SK-N-SH (cell line): ENCODE measurements at regions not wholly inside any gene's neighbourhood (a gene's known extent, or its start where the extent isn't known, plus 50 kb on each side); places are given as distances from the start of the nearest gene placed in this dataset.

Source experiments
- CTCF ChIA-PET: fragments of 300-600, 350-600 bp; formaldehyde crosslinking; extraction: SDS; loops from one replicate; lab custom pipeline; 2021; lab: Yijun Ruan, JAX
- POLR2A ChIA-PET: fragments of 350-600 bp; sonication (Branson Sonifier 250); formaldehyde crosslinking; extraction: SDS; loops from one replicate; lab custom pipeline; 2020; ENCODE audit warnings: antibody characterized with exemption, inconsistent platforms; lab: Yijun Ruan, JAX
- DNase-seq: peaks from one replicate; pipeline ENCODE4 v3.0.0; 2012
- H2AFZ ChIP-seq: fragments of 200-600 bp; sonication (generic); 2 replicates; pipeline ENCODE4 v1.8.1; 2016; ENCODE audit warnings: antibody characterized with exemption, mild to moderate bottlenecking, low read depth
- H3F3A ChIP-seq: fragments of 200-600 bp; sonication (generic); replicated peaks from 2 replicates; pipeline ENCODE3; 2016; ENCODE audit warnings: antibody characterized with exemption, mild to moderate bottlenecking; ENCODE audit not compliant: insufficient read depth
- H3K27ac ChIP-seq, 2 experiments: fragments of 200-500 bp in 1 of 2; fragments of 200-600 bp in 1 of 2; sonication (Bioruptor generic) in 1 of 2; sonication (generic), shearing (Covaris generic) in 1 of 2; 2 replicates each; pipeline versions ENCODE4 v1.5.1 to v1.6.1; 2014 to 2016; ENCODE audit warnings: low read depth in 2 of 2, inconsistent platforms in 1 of 2, low read length in 1 of 2, mild to moderate bottlenecking in 1 of 2, mixed read lengths in 1 of 2
- H3K27me3 ChIP-seq: fragments of 200-600 bp; sonication (generic), shearing (Covaris generic); 2 replicates; pipeline ENCODE4 v1.6.1; 2016; ENCODE audit warnings: mixed run types; ENCODE audit not compliant: insufficient read depth
- H3K36me3 ChIP-seq, 2 experiments: fragments of 200-500 bp in 1 of 2; fragments of 200-600 bp in 1 of 2; sonication (Bioruptor generic) in 1 of 2; sonication (generic) in 1 of 2; replicated peaks in 1 of 2; 2 replicates each; pipeline versions ENCODE3 to v1.5.1; 2014 to 2016; ENCODE audit warnings: low read length in 1 of 2, mild to moderate bottlenecking in 1 of 2; ENCODE audit not compliant: insufficient read depth in 2 of 2, control insufficient read depth in 1 of 2
- H3K4me1 ChIP-seq, 2 experiments: fragments of 200-500 bp in 1 of 2; fragments of 200-600 bp in 1 of 2; sonication (Bioruptor generic) in 1 of 2; sonication (generic), shearing (Covaris generic) in 1 of 2; 2 replicates each; pipeline versions ENCODE4 v1.5.1 to v1.6.1; 2014 to 2016; ENCODE audit warnings: low read depth in 1 of 2, low read length in 1 of 2, mixed run types in 1 of 2; ENCODE audit not compliant: insufficient read depth in 2 of 2, control insufficient read depth in 1 of 2
- H3K4me2 ChIP-seq: fragments of 200-600 bp; sonication (generic), shearing (Covaris generic); 2 replicates; pipeline ENCODE4 v1.6.1; 2017; ENCODE audit warnings: mixed run types
- H3K4me3 ChIP-seq, 2 experiments: fragments of 200-500 bp in 1 of 2; fragments of 200-600 bp in 1 of 2; sonication (Bioruptor generic) in 1 of 2; sonication (generic), shearing (Covaris generic) in 1 of 2; 2 replicates each; pipeline versions ENCODE4 v1.5.1 to v1.8.1; 2014 to 2016; ENCODE audit warnings: low read depth in 2 of 2, inconsistent platforms in 1 of 2, low read length in 1 of 2, mild to moderate bottlenecking in 1 of 2, mixed read lengths in 1 of 2, moderate library complexity in 1 of 2
- H3K79me2 ChIP-seq: fragments of 200-600 bp; sonication (generic); 2 replicates; pipeline ENCODE4 v1.8.1; 2017; ENCODE audit warnings: mild to moderate bottlenecking; ENCODE audit not compliant: insufficient read depth
- H3K9ac ChIP-seq: fragments of 200-600 bp; sonication (generic); 2 replicates; pipeline ENCODE4 v1.6.1; 2017; ENCODE audit warnings: mixed run types
- H3K9me2 ChIP-seq: fragments of 200-600 bp; sonication (generic); 2 replicates; pipeline ENCODE4 v1.6.1; 2017; ENCODE audit warnings: mixed run types
- H3K9me3 ChIP-seq: fragments of 200-600 bp; sonication (generic); 2 replicates; pipeline ENCODE4 v1.6.1; 2017; ENCODE audit warnings: mixed run types, mild to moderate bottlenecking, moderate library complexity
- H4K20me1 ChIP-seq: fragments of 200-600 bp; sonication (generic); 2 replicates; pipeline ENCODE4 v1.6.1; 2017; ENCODE audit warnings: mild to moderate bottlenecking, mixed run types; ENCODE audit not compliant: insufficient read depth
- ELF1 ChIP-seq: IDR thresholded peaks from 2 replicates; pipeline ENCODE4 v1.4.0; 2012
- FOXJ3 ChIP-seq: sonication (generic); formaldehyde crosslinking; IDR thresholded peaks from 2 replicates; pipeline ENCODE4 v1.5.1; 2020; ENCODE audit warnings: mild to moderate bottlenecking, missing genetic modification reagents
- IRF3 ChIP-seq: fragments of 150-350 bp; IDR thresholded peaks from 2 replicates; pipeline ENCODE4 v1.6.1; 2016; ENCODE audit warnings: mild to moderate bottlenecking, low read depth, low read length
- MAX ChIP-seq: IDR thresholded peaks from 2 replicates; pipeline ENCODE4 v1.4.0; 2012; ENCODE audit warnings: low read depth
- MEF2A ChIP-seq: IDR thresholded peaks from 2 replicates; pipeline ENCODE4 v1.4.0; 2012; ENCODE audit warnings: low read depth, borderline replicate concordance
- MXI1 ChIP-seq: IDR thresholded peaks from 2 replicates; pipeline ENCODE4 v1.6.1; 2012; ENCODE audit warnings: mild to moderate bottlenecking, low read depth, low read length, improper control_type of control experiment
- PBX3 ChIP-seq: IDR thresholded peaks from 2 replicates; pipeline ENCODE4; 2012
- POLR2AphosphoS5 ChIP-seq: IDR thresholded peaks from 2 replicates; pipeline ENCODE4 v1.6.1; 2012; ENCODE audit warnings: low read depth, low read length
- RCOR1 ChIP-seq: fragments of 150-350 bp; IDR thresholded peaks from 2 replicates; pipeline ENCODE4 v1.6.1; 2017; ENCODE audit warnings: antibody characterized with exemption, low read length
- REST ChIP-seq: IDR thresholded peaks from 2 replicates; pipeline ENCODE4 v1.6.1; 2012; ENCODE audit warnings: mild to moderate bottlenecking, low read depth, low read length, moderate library complexity
- USF1 ChIP-seq: IDR thresholded peaks from 2 replicates; pipeline ENCODE4 v1.4.0; 2012; ENCODE audit warnings: low read depth, borderline replicate concordance
- ZBTB33 ChIP-seq: IDR thresholded peaks from 2 replicates; pipeline ENCODE4 v1.4.0; 2012; ENCODE audit warnings: low read depth, borderline replicate concordance
- WGBS: methylation state at CpG from one replicate; pipeline ENCODE4 v1.1.6; 2017; ENCODE audit warnings: low lambda C conversion rate; 5-methylcytosine and 5-hydroxymethylcytosine counted together

- POLR2A ChIA-PET = no interaction called here
- no peak for DNase-seq
- H3K9me3 ChIP-seq = no peaks in the 10 kb centered on the region
- H3K9me2 ChIP-seq = no peaks in the 10 kb centered on the region
- no peaks in the 10 kb centered on the region for H3K79me2 ChIP-seq
- TF ChIP-seq IRF3 (no peak), MAX (no peak), MXI1 (no peak), REST (no peak), MEF2A (no peak), PBX3 (no peak), ELF1 (no peak), RCOR1 (no peak), FOXJ3 (CRISPR knock-in tag) (no peak), USF1 (no peak), POLR2AphosphoS5 (no peak), ZBTB33 (no peak)
- H3K36me3 ChIP-seq = no peaks in the 10 kb centered on the region
- no peaks in the 10 kb centered on the region for H4K20me1 ChIP-seq
- H3K9ac ChIP-seq = no peak overlapping the region
- CTCF ChIA-PET = interaction anchor here (0.9 to 3.5 kb wide), 3 partner anchors 11 to 25 kb away, joined by 3 to 17 read pairs (median 3); no protein-coding TSS in a partner anchor
- H2AFZ ChIP-seq = no peak overlapping the region
- no peak overlapping the region for H3K4me3 ChIP-seq
- no peaks in the 10 kb centered on the region for H3K27me3 ChIP-seq
- H3K4me1 ChIP-seq = no peaks in the 10 kb centered on the region
- 60% methylated on average over 2 of the region's 2 CpGs for WGBS
- H3K4me2 ChIP-seq = no peak overlapping the region
- no peaks in the 10 kb centered on the region for H3F3A ChIP-seq
- H3K27ac ChIP-seq = no peak overlapping the region
Observed at GRCh38 chr4:184275766-184276165, 58.1 kb upstream of the ENPP6 start.
